ENCODE measurements at regions not wholly inside any gene's neighbourhood (a gene's known extent, or its start where the extent isn't known, plus 50 kb on each side); places are given as distances from the start of the nearest gene placed in this dataset.

DNA sequence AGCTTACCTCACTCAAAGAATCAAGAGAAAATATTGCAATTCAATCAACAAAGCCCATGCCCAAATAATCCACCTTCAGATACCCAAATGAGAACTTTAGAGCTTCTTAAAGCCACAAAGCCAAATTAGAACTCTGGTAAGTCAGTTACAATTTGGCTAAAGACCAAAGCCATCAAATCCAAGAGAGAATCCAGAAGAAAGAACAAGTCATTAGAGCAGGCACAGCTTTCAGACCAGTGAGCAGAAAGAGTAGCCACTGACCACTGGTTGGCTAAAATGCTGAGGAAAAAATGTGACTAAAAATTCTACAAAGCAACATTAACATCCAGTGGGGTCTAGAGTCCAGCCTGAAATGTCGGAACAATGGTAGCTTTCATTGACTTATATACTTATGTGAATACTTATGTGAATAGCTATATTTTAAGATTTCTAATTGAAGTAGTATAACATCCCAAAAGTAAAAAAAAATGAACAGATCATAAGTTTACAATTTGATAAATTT, 735.2 kb upstream of the TBX3 start:
- 83 to 99% (median 94%) methylated on average over 1 of the region's 1 CpG for WGBS, 3 donors

DNA sequence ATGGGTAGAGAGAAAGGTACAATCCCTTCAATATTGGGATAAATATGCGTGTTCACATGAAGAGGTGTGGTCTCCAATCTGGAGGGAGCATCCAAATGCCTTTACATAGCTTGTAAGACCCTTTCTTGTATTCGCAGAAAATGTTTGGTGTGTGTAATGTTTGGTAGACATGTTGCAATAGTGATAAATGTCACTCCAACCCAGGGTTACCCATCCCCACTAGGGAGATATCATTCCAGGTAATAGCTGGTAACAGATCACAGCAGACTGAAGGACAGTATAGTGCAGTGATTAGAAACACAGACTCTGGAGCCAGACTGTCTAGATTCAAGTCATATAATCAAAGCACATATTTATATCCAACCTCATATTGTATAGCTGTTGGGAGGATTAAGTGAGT, 733.6 kb upstream of the TBX3 start:
- 83 to 88% (median 86%) methylated on average over 2 of the region's 2 CpGs for WGBS, 3 donors
- H3K27ac ChIP-seq (ENCODE audit: low read depth, low read length) = no peak overlapping the region

More for the DNA sequence above, 735.2 kb upstream of the TBX3 start:
- H3K27ac ChIP-seq (ENCODE audit: low read depth, low read length) = no peak overlapping the region

DNA sequence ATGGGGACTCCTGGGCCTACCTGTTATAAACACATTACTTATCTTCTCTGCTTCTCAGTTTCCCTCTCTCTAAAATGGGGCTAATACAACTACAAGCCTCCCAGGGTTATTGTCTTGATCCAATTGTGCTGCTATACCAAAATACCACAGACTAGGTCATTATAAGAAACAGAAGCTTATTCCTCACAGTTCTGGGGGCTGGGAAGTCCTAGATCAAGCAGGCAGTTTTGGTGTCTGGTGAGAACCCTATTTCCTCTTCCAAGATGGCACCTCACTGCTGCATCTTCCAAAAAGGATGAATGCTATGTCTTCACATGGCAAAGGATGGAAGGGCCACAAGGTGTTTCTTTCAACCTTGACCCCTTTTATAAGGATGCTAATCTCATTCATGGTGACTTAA, 732.9 kb upstream of the TBX3 start:
- H3K27ac ChIP-seq (ENCODE audit: low read depth, low read length) = no peak overlapping the region

DNA sequence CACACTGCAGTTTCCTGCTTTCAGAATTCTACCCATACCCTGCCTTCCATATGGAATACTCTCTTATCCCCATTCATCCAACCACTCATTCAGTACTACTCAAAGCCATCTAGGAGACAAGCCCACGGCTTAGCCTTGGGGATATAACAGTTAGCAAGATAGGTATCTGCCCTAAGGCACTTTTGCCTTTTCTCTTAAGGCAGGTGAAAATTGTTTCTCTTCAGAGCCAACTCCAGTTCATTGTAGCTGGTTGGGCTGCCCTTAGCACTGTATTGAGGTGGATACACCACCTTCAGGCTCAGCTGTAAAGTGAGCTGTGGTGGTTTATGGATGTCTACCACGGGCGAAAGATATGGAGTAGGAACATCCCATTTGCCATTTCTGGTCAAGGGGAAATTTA, 729.7 kb upstream of the TBX3 start:
- WGBS, 3 donors = 77 to 93% (median 90%) methylated on average over 3 of the region's 3 CpGs
- H3K27ac ChIP-seq (ENCODE audit: low read depth, low read length) = no peak overlapping the region

DNA sequence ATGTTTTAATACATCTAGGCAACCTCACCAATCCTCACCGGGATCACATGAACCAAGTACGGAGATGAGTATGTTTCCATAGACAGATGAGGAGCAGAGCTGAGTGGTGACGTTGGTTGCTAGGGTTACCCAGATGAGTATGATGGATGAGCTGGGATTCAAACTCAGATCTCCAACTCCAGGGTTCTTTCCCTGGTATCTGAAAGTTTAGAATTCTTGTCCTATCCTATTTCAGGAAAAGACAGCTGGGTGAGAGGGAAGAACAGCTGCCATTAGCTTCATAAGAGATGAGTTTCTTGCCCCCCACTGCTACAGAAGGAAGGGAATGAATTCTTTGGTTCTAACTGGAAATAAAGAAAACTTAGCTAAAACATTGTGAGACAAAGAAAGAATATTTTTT, 728.9 kb upstream of the TBX3 start:
- WGBS, 3 donors = 76 to 89% (median 84%) methylated on average over 3 of the region's 3 CpGs
- H3K27ac ChIP-seq (ENCODE audit: low read depth, low read length) = no peak overlapping the region

DNA sequence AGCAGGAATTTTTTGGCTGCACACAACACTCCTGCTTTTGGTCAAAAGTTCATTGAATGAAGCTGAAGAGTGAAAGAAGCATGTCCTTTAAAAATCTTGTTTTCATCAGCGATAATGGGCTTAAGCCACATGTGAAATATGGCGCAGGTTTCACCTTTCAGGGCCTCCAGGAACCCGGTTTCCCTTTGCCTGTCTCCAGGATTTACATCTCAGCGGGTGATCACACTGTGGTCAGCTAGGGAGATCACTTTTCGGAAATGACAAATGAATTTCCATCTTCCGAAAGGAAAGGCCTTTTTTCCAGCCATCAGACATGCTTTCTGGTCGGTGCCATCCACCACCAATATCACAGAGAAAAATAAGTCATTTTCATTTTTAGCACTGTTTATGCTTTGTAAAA, 727.1 kb upstream of the TBX3 start:
- no peak overlapping the region for H3K27ac ChIP-seq (ENCODE audit: low read depth, low read length)
- WGBS, 3 donors = 61 to 80% (median 73%) methylated on average over 7 of the region's 7 CpGs

DNA sequence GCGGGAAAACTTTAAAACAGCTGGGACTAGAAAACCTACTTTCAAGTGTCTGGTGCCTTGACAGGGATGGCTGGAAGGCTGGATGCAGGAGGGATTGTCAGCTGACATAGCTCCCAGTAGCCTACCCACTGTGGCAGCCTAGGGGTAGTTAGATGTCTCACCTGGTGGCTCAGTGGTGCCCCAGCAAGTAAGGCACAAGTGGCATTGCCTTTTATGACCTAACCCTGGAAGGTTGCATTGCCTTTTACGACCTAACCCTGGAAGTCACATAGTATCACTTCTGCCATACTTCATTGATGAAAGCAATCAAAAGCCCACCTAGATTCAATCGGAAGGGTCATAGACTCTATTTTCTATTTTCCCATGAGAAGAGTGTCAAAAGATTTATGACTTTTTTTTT, 724.7 kb upstream of the TBX3 start:
- 83 to 96% (median 93%) methylated on average over 3 of the region's 3 CpGs for WGBS, 3 donors
- no peak overlapping the region for H3K27ac ChIP-seq (ENCODE audit: low read depth, low read length)

DNA sequence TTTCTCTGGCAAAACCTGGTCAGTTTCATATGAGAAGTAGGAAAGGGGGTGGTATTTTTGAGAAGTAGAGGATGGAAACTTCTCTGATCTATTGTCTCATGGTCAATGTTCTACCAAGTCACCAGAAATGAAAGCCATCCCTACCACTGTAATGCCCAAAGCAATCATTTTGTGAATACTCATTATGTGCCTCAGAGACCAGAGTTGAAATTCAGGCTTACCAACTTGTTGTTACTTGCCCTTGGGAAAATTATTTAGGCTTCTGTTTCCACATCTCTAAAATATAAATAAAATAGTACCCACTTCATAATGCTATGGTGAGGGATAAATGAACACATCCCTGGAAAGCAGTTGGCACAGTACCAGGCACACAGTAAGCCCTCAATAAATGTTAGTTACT, 723.7 kb upstream of the TBX3 start:
- no peak overlapping the region for H3K27ac ChIP-seq (ENCODE audit: low read depth, low read length)

DNA sequence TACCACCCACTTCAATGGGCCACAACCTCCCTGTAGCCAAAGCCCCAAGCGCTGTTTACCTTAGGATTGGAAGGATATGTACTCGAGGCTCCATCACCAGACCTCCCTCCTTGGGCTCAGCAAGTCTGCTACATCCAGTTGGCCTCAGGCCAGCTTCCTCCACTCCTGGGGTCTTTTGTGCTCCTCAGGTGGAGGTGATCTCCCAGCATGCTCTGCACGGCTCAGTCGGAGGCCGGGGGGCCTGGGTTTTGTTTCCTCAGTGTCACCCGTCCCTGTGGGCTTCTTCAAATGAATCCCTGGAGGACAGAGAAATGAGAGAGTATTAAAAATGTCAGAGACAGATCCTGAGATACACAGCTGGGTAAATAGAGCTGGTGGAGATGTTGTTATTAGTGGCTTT, 723.1 kb upstream of the TBX3 start:
- WGBS, 3 donors = 55 to 87% (median 85%) methylated on average over 6 of the region's 6 CpGs
- no peak overlapping the region for H3K27ac ChIP-seq (ENCODE audit: low read depth, low read length)

DNA sequence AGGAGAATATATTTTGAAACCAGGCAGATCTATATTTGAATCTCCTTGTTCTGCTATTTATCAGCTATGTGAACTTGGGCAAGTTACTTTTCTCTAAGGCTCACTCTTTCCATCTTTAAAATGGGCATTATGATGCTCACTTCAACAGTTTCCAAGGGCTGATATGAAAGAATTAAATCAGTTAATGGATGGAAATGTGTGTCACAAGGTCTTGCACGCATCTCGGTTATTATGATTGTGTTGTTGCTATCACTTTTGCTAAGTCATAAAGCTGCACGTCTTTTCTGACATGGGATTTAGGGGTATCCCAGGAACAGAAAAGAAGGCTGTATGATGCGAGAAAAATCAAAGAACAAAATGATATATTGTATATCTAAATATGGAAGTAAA, 721.5 kb upstream of the TBX3 start:
- WGBS, 3 donors = 76 to 86% (median 80%) methylated on average over 4 of the region's 4 CpGs
- no peak overlapping the region for H3K27ac ChIP-seq (ENCODE audit: low read depth, low read length)

DNA sequence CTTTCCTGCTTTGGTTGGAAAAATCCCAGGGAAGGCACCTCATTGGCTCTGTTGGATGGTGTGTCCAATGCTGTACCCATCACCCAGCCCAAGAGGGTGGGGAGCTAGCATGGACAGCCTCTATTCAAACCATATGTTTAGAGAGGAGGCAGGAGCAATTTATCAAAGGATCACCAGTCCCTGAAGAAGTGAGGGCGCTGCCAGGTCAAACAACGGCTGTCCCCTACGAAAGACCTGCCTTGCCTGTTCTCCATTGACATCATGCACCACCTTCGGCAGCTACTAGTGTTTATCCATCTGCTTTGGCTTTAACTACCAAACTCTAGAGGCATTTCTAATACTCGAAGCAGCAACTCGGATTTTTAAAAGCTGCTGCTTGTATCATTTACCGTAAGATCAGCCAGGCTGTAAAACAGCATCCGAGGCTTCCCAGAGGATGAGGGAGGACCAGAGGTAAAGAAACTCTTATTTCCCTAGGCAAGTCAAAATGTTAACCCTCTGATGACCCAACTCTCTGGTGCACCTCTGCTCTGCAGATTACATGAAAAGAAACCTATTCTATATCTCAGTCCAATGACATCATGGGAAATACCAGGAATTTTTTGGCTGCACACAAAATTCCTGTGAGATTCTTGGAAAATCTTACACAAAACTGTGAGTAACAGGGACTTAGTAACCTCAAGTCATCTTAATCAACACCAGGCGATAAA, 720.9 kb upstream of the TBX3 start:
- WGBS, 3 donors = 37 to 52% (median 52%) methylated on average over 9 of the region's 9 CpGs
- no peak overlapping the region for H3K27ac ChIP-seq (ENCODE audit: low read depth, low read length)

DNA sequence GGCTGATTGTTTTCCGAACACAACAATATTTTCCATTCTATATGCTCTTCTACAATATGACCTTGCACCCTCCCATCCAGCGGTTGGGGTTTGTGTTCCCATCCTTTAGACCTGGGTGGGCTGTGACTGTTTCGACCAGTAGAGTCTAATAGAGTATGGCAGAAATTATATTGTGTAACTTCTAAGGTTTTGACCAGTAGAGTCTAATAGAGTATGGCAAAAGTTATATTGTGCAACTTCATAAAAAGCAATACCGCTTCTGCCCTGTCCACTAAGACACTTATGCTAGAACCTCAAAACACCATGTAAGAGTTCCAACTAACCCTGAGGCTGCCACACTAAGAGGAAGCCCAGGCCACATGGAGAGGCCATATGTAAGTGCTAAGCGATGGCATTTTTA, 719.7 kb upstream of the TBX3 start:
- 84 to 92% (median 91%) methylated on average over 5 of the region's 5 CpGs for WGBS, 3 donors
- no peak overlapping the region for H3K27ac ChIP-seq (ENCODE audit: low read depth, low read length)

DNA sequence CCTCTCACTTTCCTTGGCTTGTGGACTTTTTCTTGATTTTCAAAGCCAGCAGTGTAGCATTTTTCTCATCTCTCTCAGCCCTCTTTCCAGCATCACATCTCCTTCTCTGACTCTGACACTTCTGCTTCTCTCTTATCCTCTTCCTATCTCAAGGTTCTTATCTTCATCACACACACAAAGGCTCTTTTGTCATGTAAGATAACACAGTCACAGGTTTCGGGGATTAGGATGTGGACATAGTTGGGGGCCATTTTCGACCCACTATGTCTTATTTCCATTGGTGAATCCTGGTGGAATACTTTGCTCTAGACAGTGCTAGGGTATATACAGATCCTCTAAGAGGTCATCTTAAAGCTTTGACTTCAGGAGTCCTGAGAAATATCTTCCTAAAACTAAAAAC, 719.3 kb upstream of the TBX3 start:
- WGBS, 3 donors = 37 to 85% (median 79%) methylated on average over 2 of the region's 2 CpGs
- no peak overlapping the region for H3K27ac ChIP-seq (ENCODE audit: low read depth, low read length)

DNA sequence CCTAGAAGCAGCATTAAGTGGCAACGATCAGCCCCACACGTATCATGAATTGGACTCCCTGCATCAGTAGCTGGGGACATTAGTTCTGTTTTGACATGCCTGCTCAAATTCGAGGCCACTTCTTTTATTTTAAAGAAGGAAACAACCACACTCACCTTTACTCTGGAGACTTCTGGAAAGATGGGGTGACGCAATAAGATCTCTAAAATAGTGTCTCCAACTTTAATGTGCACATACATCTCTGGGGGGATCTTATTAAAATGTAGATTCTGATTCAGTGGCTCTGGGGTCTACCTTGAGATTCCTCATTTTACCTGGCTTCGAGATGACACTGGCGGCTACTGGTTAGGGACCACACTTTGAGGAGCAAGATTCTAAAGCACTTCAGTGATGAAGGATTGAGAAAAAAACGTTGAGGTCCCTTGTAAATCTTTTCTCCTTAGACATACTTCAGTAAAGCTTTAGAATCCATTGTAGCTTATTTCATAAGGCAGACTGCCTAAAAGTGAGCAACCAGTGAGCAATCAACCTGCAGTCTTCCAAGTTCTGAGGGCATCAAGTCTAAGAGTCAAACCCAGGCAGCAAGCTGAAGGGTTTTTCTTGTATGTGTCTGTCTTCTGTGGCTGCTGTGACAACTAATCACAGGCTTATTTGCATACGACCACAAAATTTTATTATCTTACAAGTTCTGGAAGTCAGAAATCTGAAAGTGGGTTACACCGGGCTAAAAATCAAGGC, 718.6 kb upstream of the TBX3 start:
- WGBS, 3 donors = 67 to 88% (median 87%) methylated on average over 9 of the region's 9 CpGs
- no peak overlapping the region for H3K27ac ChIP-seq (ENCODE audit: low read depth, low read length)

DNA sequence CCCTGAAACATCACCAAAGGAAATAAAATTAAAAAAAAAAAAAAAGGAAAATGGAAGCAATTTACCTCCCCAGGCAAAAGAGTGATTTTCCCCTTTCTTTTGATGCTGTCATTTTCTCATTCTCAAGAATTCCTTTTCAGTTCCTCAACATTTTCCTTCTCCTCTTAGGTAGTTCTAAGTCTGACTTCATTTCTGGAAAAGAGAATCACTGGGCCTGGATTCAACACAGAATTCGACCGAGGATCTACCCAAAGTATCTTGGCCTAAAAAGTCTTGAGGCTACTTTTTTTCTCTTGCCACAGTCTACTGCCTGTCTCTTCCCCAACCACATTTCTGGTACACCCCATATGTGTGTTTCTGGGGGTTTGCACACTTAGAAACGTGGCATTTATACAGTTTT, 717.8 kb upstream of the TBX3 start:
- 59 to 66% (median 62%) methylated on average over 3 of the region's 3 CpGs for WGBS, 3 donors
- no peak overlapping the region for H3K27ac ChIP-seq (ENCODE audit: low read depth, low read length)

DNA sequence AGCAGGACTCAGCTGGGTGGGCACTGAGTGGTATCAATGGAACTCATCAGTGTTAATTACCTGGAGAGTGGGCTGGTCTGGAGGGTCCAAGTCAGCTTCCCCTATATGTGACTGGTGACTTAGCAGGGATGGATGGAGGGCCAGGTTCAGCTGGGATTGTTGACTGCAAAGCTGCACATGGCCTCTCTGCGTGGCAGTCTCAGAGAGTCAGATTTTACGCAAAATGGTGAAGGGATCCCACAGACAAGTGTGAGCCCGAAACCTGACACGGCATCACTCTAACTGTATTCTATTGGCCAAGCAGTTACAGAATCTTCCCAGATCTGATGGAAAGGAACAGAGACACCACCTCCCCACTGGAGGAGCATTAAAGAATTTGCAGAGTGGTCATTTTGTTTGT, 716.0 kb upstream of the TBX3 start:
- no peak overlapping the region for H3K27ac ChIP-seq (ENCODE audit: low read depth, low read length)
- WGBS, 3 donors = 85 to 90% (median 89%) methylated on average over 4 of the region's 4 CpGs

DNA sequence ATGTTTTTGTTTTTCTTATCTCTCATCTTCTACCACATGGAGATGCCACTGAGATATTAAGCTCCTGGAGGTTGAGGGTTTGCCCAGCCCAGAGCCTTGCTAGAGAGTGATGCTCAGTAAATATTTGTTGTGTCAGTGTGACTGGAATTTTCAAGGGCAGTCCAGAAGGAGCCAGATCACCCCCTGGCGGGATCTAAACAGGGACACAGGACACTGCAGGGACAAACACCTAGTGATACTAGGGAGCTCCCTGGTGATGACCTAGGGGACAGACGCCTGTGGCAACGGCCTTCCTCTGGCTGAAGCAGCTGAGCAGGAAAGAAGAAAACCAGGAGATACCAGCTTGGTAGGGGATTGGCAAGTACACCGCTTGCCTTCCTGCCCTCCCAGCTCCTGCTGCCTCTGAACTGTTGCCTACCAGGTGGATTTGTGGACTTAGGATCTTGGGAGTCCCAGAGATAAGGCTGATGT, 714.4 kb upstream of the TBX3 start:
- WGBS, 3 donors = 50 to 90% (median 86%) methylated on average over 4 of the region's 4 CpGs

DNA sequence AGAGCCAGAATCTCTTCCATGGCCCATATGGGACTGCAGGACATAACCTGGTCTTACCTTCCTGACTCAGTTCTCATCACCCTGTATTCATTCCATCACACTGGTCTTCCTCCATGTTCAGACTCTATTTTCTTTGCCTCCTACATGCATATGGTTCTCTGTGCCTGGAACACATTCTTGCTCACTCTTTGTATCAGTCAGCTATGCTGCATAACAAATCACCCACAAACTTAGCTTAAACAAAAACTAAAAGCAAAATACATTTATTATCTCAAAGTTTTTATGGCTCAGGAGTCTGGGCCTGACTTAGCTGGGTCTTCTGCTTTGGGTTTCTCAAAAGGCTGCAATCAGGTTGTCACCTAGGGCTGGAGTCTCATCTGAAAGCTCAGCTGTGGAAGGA, 712.6 kb upstream of the TBX3 start:
- H3K27ac ChIP-seq (ENCODE audit: low read depth, low read length) = no peak overlapping the region

More for the DNA sequence above, 714.4 kb upstream of the TBX3 start:
- H3K27ac ChIP-seq (ENCODE audit: low read depth, low read length) = no peak overlapping the region

DNA sequence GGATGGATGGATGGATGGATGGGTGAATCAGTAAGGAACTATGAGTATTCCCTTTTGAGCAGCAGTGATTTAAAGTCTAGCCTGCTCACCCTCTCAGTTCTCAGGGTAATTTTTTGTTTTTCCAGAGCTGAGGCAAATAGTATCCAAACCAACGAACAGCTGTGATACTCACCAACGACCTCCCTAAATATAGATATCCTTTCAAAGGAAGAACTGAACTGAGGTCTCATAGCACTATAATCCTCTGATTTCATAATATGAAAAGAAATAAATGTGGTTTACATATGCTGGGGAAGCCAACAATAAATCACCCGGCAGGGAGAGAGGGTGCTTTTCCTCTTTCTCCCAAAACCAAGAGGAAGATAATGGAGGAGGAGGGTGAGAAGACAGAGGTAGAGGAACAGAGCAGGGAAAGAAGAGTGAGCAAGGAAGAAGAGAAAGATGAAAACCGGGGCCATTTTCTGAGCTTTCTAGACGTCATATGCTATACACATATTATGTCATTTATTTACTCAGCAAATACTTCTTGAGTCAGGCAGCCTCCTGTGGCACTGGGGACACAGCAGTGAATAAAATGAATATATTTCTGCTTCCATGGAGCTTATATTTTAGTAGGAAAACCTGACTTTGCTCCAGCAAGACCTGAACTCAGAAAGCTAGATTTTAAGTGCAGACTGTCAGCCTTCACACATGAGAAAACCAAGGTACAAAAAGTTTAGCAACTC, 710.7 kb upstream of the TBX3 start:
- WGBS, 3 donors = 24 to 41% (median 32%) methylated on average over 5 of the region's 5 CpGs
- H3K27ac ChIP-seq (ENCODE audit: low read depth, low read length) = no peak overlapping the region

All from adipose tissue (tissue), 3 donors.